ENCODE measurements at regions not wholly inside any gene's neighbourhood (a gene's known extent, or its start where the extent isn't known, plus 50 kb on each side); places are given as distances from the start of the nearest gene placed in this dataset.
"Not testable (repeated sequence)": the region's sequence is repeated elsewhere in the genome, so short reads cannot be mapped to it uniquely, and the experiment has no call there.

DNA sequence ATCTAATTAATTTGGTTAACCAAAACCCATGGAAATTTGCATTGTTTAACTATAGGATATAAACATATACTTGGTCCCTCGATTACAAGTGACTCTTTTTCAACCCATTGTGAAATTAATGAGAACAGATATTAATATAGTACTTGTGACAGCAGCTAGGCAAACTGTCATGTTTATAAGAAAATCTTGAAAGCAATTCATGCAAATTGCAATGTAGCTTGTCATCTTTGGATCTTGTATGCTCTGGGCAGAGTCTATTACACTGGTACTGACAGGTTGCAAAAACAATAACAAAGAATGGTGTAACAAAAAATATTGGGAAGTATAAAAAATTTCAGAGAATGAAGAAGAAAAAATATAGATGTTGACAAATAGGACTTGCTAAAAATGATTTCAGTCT is 941.0 kb downstream of the DNAH5 start:
- no peak for DNase-seq

DNA sequence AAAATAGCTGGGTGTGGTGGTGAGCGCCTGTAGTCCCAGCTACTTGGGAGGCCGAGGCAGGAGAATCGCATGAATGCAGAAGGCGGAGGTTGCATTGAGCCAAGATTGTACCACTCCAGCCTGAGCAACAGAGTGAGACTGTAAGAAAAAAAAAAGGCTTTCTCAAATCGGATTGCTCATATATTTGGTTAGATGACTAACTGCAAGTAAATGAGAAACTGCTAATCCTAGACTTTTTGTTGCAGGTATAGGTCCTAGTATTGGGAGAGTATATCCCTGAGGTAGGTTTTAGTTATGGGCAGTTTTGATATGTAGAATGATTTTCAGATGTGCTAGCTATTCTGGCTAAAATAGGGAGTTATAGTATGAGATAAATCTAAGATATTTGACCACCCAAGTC is 944.8 kb downstream of the DNAH5 start:
- no peak for DNase-seq

DNA sequence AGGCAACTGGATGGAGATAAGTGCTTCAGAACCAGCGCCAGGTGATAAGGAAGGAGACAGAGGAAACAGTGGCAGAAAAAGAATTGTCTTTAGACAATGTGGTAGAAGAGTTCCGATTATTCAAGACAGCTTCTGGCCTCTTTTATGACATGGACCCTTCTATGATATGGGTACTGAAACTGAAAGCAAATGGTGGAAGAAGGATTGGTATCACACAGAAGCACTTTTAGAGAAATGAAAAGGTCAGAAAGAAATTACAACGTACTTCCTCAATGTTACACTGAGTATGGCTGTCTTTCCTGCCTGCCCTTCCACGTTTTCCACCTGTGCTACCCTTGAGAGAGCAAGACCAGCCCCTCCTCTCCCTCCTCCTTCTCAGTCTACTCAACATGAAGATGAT is 959.3 kb downstream of the DNAH5 start:
- no peak for DNase-seq

DNA sequence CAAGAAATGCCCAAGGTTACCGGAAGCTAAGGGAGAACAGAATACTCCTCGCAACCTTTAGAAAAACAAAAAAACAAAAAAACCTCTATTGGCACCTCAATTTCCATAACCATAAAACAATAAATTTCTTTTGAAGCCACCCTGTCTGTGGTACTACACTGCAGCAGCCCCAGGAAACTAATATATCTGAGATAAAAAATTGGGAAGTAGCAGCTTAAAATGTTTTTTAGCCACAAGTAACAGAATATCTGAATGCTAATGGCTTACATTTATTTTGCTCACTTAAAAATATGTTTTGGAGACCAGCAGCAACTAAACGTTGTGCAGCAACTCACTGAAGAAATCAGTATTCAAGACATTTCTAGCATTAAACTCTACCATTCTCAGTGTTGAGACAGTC is 969.6 kb downstream of the DNAH5 start:
- no peak for DNase-seq

DNA sequence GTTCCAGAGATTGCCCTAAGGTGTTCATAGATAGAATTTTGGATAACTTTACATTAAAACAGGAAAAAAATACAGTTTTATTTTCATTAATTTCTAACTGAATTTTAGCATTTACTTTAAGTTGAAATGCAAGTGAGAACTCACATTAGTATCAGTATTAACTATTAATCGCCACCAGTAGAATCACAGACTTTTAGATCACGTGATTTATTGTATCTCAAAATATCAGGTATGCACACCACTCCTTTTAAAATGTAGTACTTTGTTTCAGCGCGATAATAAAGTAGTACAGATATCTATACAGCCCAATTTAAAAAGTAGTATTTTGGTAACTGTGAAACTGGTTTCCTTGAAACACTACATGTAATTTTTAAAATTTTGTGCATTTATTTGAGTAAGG is 978.7 kb downstream of the DNAH5 start:
- no peak for DNase-seq

DNA sequence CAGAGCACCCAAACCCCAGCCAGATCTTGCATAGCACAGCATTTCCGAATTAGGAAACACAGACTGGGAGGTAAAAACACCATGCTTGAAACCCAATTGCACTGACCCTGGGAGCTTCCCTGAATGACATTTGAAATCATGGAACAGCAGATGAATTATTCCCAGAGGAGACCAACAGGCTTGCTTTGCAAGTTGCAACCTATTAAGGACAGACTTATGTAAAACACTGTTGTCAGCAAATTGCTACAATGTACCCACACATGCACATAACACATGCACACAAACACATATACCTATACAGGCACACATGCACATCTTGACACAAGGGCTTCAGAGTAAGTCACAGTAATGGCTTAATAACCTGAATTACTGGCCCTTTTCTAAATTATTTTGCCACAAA is 984.8 kb downstream of the DNAH5 start:
- no peak for DNase-seq

DNA sequence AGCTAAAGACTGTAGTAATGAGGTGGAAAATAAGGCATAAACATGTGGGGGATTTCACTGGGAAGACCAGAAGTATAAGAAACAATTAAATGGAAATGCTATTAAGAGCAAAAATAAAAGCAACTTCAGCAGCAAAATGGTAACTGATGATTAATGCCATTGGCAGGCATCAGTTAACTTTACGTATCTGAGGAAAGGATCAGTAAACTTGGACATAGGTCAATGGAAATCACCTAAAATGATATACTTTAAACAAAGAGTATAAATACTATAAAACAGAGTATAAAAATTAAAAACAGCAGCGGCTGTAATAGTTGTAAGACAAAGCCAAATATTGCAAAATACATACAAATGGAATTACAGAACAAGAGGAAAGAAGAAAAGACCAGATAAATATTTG is 992.1 kb downstream of the DNAH5 start:
- DNase-seq = no peak

DNA sequence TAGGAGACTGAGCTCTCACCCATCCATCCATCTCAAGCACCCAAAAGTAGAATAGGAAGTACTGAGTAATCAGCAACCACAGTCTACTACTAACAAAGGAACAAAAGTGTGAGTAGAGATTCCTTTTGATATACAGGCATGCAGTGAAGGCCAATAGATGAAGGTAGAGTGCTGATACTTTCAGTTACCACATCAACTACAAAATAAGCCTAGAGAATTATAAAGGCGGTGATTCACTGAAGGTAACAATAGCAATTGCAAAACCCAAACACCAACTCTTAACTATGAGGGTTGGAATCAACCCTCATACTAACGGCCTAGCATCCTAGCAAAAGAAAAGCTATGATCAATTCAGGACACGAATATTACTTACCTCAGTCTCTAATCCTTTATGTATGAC is 992.6 kb downstream of the DNAH5 start:
- no peak for DNase-seq

DNA sequence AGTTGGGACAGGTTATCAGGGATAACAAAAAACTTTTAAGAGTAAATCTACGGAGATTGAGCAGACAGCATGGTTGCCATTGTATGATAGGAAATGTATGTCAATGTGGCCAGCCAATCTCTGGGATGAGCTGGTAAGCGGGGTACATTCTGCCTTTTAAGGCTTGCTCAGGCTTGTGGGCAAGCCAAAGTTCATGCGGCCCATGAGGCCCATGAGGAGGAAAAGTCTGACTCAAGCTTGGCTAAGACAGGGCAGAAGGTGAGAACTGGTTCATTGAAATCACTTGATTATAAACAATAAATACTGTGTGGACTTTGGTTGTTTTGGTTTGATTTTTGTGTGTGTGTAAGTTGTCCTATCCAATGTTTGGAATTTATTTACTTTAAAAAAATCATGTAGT is 997.1 kb downstream of the DNAH5 start:
- no peak for DNase-seq

DNA sequence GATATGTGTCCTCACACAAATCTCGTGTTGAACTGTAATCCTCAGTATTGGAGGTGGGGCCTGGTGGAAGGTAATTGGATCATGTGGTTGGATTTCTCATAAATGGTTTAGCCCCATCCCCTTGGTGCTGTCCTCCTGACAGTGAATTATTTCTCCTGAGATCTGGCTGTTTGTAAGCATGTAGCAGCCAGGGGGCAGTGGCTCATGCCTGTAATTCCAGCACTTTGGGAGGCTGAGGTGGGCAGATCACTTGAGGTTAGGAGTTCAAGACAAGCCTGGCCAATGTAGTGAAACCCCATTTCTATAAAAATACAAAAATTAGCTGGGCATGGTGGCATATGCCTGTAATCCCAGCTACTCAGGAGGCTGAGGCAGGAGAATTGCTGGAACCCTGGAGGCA is 999.0 kb downstream of the DNAH5 start:
- not testable (repeated sequence) for DNase-seq

DNA sequence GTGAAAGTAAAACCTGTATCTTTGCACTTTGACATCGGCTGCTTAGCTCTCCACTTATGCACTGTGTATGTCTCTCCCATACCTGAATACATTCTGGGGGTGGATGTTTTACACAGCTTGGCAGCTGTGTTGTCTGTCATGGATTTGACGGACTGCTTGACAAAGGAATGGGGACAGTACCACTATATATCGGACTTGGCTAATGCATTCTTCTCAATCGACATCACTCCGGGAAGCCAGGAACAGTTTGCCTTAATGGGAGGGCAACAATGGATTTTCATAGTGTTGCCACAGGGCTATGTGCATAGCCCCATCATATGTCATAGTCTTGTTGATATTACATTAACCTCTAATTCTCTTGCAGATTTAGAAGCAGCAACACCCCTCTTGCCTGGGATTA is 1008.3 kb downstream of the DNAH5 start:
- no peak for DNase-seq

DNA sequence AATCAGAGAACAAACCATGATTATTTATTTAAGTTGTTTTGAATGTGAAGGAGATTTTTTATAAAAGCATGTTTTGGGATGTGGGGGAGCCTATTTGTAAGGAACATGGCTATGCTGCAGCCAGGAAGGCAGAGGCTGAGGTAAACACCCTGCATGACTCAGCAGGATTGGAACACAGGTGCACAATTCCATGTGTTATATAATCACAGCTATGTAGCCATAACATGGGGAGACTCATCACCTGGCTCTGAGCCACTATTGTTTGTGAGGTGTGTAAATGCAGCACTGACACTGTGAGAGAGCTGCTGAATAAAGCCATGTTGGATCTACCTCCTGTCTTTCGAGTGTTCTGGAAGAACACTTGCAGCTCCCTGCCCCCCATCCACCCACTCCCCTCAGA is 1009.8 kb downstream of the DNAH5 start:
- no peak for DNase-seq

DNA sequence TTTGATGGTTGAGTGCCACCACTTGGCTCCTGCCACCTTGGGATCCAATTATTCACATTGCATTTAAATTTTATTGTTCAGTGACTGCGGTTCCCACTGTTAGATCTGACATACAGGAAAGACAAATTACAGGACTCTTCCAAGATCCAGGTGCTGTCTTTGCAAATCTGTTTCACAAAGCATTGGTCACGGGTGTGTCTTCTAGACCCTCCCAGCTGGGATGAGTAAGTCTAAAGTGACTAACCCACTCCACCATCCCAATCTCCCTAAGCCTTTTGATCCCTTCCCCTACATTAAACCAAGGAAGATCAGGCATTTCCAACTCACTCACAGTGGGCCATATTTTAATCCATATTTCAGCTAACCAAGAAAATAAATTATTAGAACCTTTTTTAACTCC is 1016.3 kb upstream of the CTNND2 start:
- no peak for DNase-seq

DNA sequence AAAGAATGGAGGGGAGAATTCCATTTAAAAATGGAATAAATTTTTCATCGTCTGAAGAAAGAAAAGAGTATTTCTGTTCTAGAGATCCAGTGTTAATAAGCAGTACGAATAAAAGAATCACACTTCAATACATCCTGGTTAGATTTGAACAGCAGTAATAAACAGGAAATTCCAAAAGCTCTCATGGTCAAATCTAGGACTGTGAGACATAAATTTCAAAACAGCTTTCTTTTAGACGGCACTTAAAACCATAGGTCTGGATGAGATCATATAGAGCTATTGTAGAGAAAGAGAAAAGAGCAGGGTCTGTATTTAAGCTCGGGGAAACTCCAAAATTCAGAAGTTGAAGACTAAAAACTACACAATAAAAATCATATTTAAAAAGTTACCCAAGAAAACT is 1006.9 kb upstream of the CTNND2 start:
- DNase-seq = no peak

DNA sequence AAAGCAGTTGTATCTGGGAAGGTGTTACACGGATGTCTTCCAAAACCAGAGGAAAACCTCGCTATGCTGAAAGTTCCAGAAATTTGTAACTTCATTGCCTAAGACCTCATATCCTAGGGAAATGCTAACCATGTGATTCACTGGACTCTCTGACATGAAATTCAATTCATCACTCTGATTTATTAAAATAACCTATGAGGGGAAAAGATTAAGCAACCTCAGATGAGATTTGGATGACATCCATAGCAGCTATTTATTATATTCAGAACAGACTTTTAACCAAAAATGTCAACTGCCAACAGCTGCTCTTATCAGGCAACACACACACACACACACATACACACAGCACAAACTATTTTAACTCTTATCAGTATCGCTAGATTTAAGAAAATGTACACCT is 1006.4 kb upstream of the CTNND2 start:
- no peak for DNase-seq

DNA sequence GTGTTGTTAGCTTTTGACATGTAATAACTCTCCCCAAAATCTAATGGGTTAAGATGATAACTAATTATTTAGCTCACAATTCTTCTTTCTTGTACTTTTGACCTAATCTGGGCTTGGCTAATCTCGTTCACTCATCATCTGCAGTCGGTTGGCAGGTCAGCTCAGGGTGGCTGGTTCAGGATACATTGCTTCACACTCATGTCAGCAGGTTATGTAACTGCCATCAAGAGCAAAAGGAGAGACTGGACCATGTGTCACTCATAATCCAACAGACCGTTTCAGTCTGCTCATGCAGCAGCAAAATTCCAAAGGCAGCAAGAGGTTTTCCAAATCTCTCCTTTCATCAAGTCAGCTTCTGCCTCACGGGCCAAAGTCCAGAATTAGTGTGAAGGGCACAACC is 998.4 kb upstream of the CTNND2 start:
- no peak for DNase-seq

DNA sequence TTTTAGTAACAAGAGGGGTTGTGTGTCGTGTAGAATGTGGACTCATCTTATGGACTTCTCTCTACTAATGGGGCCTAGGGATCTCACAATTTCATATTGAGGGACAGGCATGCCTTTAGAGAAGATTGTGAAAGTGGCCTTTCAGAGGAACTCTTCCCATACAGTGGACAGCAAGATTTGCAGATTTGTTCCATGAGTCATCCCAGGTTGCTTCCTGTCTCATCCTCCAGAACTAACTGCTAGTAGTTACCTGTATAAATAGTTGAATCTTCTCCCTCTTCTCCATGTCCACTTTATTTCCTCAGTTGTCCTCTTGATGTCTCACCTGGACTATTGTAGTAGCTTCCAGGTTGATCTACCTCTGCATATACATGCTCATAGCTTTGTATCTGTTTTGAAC is 997.5 kb upstream of the CTNND2 start:
- DNase-seq = no peak

DNA sequence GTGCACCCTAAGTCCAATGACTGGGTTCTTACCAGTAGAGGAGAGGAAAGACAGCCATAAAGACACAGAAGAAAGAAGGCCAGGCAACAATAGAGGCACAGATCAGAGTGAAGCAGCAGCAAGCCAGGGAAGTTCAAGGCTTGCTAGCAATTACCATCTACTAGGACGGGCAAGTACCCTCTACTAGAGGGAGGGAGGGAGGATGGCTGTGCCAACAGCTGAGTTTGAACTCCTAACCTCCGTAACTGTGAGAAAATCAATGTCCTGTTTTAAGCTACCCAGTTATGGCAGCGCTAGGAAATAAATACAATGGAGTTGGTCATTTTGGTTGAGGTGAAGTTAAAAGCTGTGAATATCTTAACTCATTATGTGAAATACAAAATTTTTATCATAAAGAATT is 991.8 kb upstream of the CTNND2 start:
- no peak for DNase-seq

DNA sequence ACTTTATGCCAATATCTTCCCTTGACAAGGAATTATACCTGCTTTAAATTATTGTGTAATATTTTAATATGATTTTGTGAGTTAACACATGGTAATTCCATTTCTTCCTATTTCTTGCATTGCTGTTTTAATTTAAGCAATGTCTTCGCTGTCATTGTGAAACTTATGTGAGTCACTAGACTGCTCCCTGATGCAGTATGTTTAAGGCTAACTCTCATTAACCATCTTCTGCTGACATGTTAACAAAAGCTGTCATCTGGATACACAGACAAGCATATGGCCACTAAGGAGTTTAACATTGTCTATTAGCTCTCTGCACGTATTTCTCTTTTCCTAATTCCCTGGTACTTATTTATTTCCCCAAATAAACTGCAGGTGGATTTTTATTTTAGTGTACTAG is 980.8 kb upstream of the CTNND2 start:
- DNase-seq = no peak

DNA sequence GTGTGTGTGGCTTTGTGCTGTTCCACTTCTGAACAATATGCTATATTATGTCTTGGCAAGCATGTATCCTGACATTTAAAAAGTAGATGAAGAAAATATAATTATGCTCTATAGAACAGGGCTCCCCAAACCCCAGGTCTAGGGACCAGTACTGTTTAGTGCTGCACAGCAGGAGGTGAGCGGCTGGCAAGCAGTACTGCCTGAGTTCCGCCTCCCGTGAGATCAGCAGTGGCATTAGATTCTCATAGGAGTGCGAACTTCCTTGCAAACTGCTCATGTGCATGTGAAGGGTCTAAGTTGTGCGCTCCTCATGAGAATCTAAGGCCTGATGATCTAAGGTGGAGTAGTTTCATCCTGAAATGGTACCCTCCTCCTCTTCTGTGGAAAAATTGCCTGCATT is 979.1 kb upstream of the CTNND2 start:
- DNase-seq = no peak

DNA sequence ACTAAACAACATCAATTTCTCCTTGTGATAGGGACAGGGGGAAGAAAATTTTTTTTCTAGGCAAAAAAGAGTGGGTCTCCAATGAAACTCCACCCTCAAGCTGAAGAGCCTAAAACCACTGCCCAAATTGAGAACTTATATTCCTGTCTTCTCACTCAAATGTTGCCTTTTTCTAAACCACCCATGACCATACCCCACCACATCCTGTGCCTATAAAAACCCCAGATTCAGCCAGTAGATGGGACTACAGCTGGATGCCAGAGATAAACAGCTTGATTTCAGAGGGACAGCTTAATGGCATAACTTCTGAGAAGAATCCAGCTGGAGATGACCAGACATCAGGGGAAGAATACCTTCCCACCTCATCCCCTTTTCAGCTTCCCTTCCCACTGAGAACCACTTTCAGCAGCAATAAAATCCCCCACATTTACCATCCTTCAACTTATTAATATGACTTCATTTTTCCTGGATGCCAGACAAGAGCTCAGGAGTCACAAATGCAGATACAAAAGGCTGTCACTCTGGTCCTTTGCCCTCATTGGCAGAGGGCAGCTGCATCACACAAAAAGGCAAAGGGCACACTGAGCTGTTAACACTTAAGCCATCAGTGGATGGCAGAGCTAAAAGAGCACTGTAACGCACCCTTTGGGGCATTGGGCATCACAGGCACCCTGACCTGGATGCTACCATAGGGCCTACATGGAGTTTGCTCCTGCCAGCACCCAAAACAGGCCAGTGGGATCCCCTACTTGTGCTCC is 972.5 kb upstream of the CTNND2 start:
- no peak for DNase-seq

DNA sequence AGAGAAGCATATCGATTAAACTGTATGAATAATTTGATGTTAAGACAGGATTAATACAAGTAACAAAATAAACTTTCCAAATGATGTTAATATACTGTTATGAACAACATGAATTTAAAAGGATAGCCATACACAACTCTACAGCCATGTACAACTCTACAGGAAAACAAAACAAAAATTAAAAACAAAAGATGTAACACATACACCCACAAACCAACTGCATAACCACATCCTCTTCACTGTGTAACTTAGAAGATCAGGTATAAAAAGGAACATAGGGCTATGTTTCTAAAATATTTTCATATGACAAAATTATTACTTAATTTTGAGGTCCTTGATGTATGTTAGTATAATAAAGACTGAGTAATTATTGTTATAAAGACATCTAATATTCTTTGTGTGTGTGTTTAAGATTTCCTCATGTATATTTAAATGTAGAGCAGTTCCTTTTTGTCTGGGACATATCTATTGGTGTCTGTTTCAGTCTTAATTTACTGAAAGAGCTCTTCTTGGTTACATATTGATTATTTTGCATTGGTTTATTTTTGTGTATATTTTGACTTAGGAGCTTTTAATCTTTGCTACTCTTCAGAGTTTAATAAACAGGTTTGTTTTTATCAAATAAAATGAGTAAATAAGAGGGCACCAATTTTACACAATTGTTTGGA is 966.8 kb upstream of the CTNND2 start:
- DNase-seq = no peak

DNA sequence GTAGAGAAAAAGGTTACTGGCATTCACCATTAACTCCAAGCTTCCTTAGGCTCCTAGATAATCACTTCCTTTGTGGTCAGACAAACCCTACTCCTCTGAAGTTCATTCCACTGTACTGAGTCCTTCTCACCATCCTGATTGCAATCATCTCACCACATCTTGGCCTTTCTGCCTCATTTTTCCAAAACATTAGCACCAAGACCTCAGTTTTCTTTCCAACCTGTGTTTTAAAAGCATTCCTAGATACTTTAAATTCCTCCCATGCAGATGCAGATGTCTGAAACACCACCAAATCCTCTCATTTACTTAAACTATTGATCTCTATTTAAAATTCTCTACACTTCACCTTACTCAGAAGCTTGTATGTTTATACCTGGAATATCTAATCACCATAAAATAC is 961.3 kb upstream of the CTNND2 start:
- DNase-seq = no peak

DNA sequence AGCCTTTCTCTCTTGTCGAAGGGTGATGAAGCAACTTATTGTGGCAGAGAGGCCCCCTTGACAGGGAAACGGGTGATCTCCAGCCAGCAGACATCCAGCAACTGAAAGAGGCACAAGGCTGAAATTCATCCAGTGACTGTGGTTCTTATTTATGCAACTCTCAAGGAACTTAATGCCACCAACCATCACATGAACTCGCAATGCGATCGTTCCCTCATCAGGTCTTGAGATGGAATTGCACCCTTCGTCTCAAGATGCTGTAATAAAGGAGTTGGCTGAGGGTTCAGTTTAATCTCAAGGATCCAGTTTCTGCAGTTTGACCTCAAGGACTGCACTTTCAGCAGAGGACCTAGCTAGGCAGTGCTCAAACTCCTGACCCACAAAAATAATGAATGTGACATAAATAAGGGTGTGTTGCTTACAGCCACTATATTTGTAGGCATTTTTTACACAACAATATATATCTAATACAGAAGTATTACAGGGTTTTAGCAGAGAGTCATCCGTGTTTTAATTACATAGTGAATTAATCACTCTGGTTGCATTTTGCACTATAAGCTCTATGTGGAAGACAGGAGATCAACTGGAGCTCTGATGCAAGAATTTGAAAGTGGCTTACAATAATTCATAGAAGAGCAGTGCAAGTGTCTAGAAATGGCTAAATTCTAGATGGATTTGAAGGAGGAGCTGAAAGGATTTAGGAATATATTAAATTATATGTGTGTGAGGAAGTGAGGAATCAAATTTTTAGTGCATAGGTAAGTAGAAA is 957.8 kb upstream of the CTNND2 start:
- no peak for DNase-seq

Data from NCI-H2227 treated with DMSO at 0.1 percent for 48 hours (cell line).